H1 (cell line): ENCODE measurements at regions not wholly inside any gene's neighbourhood (a gene's known extent, or its start where the extent isn't known, plus 50 kb on each side); places are given as distances from the start of the nearest gene placed in this dataset.

Experiments
- CTCF ChIA-PET: fragments of 300-600 bp; sonication (Branson Sonifier 250); formaldehyde crosslinking; loops from one replicate; lab custom pipeline; 2021; ENCODE audit not compliant: partially characterized antibody; lab: Charles Lee
- POLR2A ChIA-PET: fragments of 300-600 bp; sonication (Branson Sonifier 250); formaldehyde crosslinking; loops from one replicate; lab custom pipeline; 2021; ENCODE audit warnings: inconsistent platforms; ENCODE audit not compliant: partially characterized antibody; lab: Charles Lee
- DNase-seq, 2 experiments: peaks; one replicate each; pipeline versions ENCODE4 v3.0.0 to v3.0.0-alpha.2; 2010 to 2022; ENCODE audit warnings: low spot score in 2 of 2, low read depth in 1 of 2, mixed read lengths in 1 of 2
- FAIRE-seq: peaks from 2 replicates; lab custom pipeline; 2011; peaks lifted over from hg19 to GRCh38; lab: Jason Lieb, UNC
- H2AFZ ChIP-seq: 2 replicates; pipeline ENCODE4 v1.8.1; 2012; ENCODE audit warnings: low read length, inconsistent platforms
- H2AK5ac ChIP-seq: 2 replicates; pipeline ENCODE4 v1.6.1; 2013; ENCODE audit warnings: low read depth, low read length
- H2BK120ac ChIP-seq: replicated peaks from 2 replicates; pipeline ENCODE3; 2013; ENCODE audit warnings: low read depth, low read length, inconsistent platforms
- H2BK12ac ChIP-seq: 2 replicates; pipeline ENCODE4 v1.6.1; 2013; ENCODE audit warnings: low read depth, low read length
- H2BK15ac ChIP-seq: 2 replicates; pipeline ENCODE4 v1.6.1; 2013; ENCODE audit warnings: low read length
- H2BK20ac ChIP-seq: 2 replicates; pipeline ENCODE4 v1.6.1; 2013; ENCODE audit warnings: low read length
- H2BK5ac ChIP-seq: 2 replicates; pipeline ENCODE4 v1.6.1; 2013; ENCODE audit warnings: low read depth, low read length
- H3K14ac ChIP-seq: 2 replicates; pipeline ENCODE4 v1.6.1; 2013; ENCODE audit warnings: inconsistent platforms; ENCODE audit not compliant: insufficient read length
- H3K18ac ChIP-seq: 2 replicates; pipeline ENCODE4 v1.6.1; 2013; ENCODE audit warnings: low read length; ENCODE audit errors: extremely low read depth
- H3K23ac ChIP-seq: 2 replicates; pipeline ENCODE4 v1.6.1; 2013; ENCODE audit warnings: inconsistent platforms; ENCODE audit not compliant: insufficient read length
- H3K23me2 ChIP-seq: 2 replicates; pipeline ENCODE4 v1.6.1; 2013; ENCODE audit warnings: low read depth, low read length
- H3K27ac ChIP-seq: 2 replicates; pipeline ENCODE4 v1.6.1; 2011; ENCODE audit warnings: low read depth, low read length, inconsistent platforms
- H3K27me3 ChIP-seq, 4 experiments: replicated peaks in 1 of 4; 1 replicate in 1 of 4; 2 replicates in 3 of 4; pipeline versions ENCODE4 v1.6.1 to v1.8.1; 2011 to 2013; ENCODE audit warnings: low read length in 3 of 4, mild to moderate bottlenecking in 3 of 4, inconsistent platforms in 2 of 4, mixed read lengths in 2 of 4, moderate library complexity in 1 of 4; ENCODE audit not compliant: control insufficient read depth in 3 of 4, insufficient read depth in 3 of 4; ENCODE audit errors: extremely low read depth in 1 of 4
- H3K36me3 ChIP-seq, 4 experiments: 2 replicates each; pipeline versions ENCODE4 v1.6.1 to v1.8.1; 2011 to 2013; ENCODE audit warnings: mild to moderate bottlenecking in 4 of 4, low read length in 3 of 4, moderate library complexity in 2 of 4, control low read depth in 1 of 4, inconsistent platforms in 1 of 4; ENCODE audit not compliant: insufficient read depth in 4 of 4, control insufficient read depth in 2 of 4
- H3K4ac ChIP-seq: replicated peaks from 2 replicates; pipeline ENCODE3; 2013; ENCODE audit warnings: low read length, low read depth, mixed read lengths, inconsistent platforms; ENCODE audit not compliant: insufficient read length
- H3K4me1 ChIP-seq, 4 experiments: replicated peaks in 1 of 4; 1 replicate in 1 of 4; 2 replicates in 3 of 4; pipeline versions ENCODE4 v1.6.1 to v1.8.1; 2011 to 2013; ENCODE audit warnings: low read length in 3 of 4, inconsistent platforms in 2 of 4, mixed read lengths in 1 of 4; ENCODE audit not compliant: insufficient read depth in 4 of 4, control insufficient read depth in 3 of 4
- H3K4me2 ChIP-seq, 2 experiments: 2 replicates each; pipeline versions ENCODE4 v1.6.1 to v1.8.1; 2011 to 2013; ENCODE audit warnings: low read depth in 2 of 2, low read length in 2 of 2, control low read depth in 1 of 2, inconsistent platforms in 1 of 2, mild to moderate bottlenecking in 1 of 2; ENCODE audit not compliant: insufficient read depth in 1 of 2
- H3K4me3 ChIP-seq, 4 experiments: fragments of 200-600, 300-600 bp in 1 of 4; sonication (generic), shearing (Covaris generic), sonication (Bioruptor Twin) in 1 of 4; 2 replicates each; pipeline versions ENCODE4 v1.5.1 to v1.8.1; 2011 to 2016; ENCODE audit warnings: low read length in 4 of 4, low read depth in 3 of 4, control low read depth in 2 of 4, inconsistent platforms in 2 of 4, mild to moderate bottlenecking in 2 of 4, mixed read lengths in 1 of 4, moderate library complexity in 1 of 4; ENCODE audit not compliant: insufficient read depth in 2 of 4; ENCODE audit errors: extremely low read depth in 1 of 4
- H3K56ac ChIP-seq: replicated peaks from 2 replicates; pipeline ENCODE3; 2013; ENCODE audit warnings: low read depth, mild to moderate bottlenecking, mixed read lengths, low read length, inconsistent platforms; ENCODE audit not compliant: insufficient read length
- H3K79me1 ChIP-seq: 2 replicates; pipeline ENCODE4 v1.6.1; 2013; ENCODE audit warnings: low read depth, low read length, control low read depth
- H3K79me2 ChIP-seq, 2 experiments: 2 replicates each; pipeline versions ENCODE4 v1.6.1 to v1.8.1; 2012 to 2013; ENCODE audit warnings: low read length in 2 of 2, mild to moderate bottlenecking in 2 of 2, inconsistent platforms in 1 of 2; ENCODE audit not compliant: insufficient read depth in 2 of 2, control insufficient read depth in 1 of 2
- H3K9ac ChIP-seq, 4 experiments: replicated peaks in 1 of 4; 1 replicate in 1 of 4; 2 replicates in 3 of 4; pipeline versions ENCODE4 v1.6.1 to v1.8.1; 2011 to 2013; ENCODE audit warnings: low read depth in 3 of 4, low read length in 3 of 4, control low read depth in 2 of 4, mild to moderate bottlenecking in 2 of 4, moderate library complexity in 2 of 4, inconsistent platforms in 1 of 4; ENCODE audit errors: extremely low read depth in 1 of 4
- H3K9me3 ChIP-seq, 2 experiments: 2 replicates each; pipeline versions ENCODE4 v1.6.1 to v1.8.1; 2012 to 2013; ENCODE audit warnings: mild to moderate bottlenecking in 2 of 2, moderate library complexity in 2 of 2, control low read depth in 1 of 2, inconsistent platforms in 1 of 2, low read depth in 1 of 2, low read length in 1 of 2, mixed read lengths in 1 of 2; ENCODE audit not compliant: insufficient read depth in 2 of 2
- H4K20me1 ChIP-seq, 2 experiments: replicated peaks in 1 of 2; 2 replicates each; pipeline versions ENCODE3 to v1.8.1; 2011 to 2013; ENCODE audit warnings: inconsistent platforms in 2 of 2, low read length in 2 of 2, mild to moderate bottlenecking in 1 of 2; ENCODE audit not compliant: insufficient read depth in 2 of 2, control insufficient read depth in 1 of 2
- H4K5ac ChIP-seq: 2 replicates; pipeline ENCODE4 v1.6.1; 2013; ENCODE audit warnings: low read length, low read depth, mixed read lengths, inconsistent platforms; ENCODE audit not compliant: insufficient read length
- H4K8ac ChIP-seq: 2 replicates; pipeline ENCODE4 v1.8.0; 2013; ENCODE audit warnings: mild to moderate bottlenecking, moderate library complexity, low read length, inconsistent platforms; ENCODE audit not compliant: insufficient read depth; ENCODE audit errors: extremely low read depth
- H4K91ac ChIP-seq: replicated peaks from 2 replicates; pipeline ENCODE3; 2013; ENCODE audit warnings: low read length, mixed read lengths, inconsistent platforms; ENCODE audit not compliant: insufficient read length
- CEBPB ChIP-seq: IDR thresholded peaks from 2 replicates; pipeline ENCODE4 v1.6.1; 2012; ENCODE audit warnings: low read depth, low read length
- EGR1 ChIP-seq: IDR thresholded peaks from 2 replicates; pipeline ENCODE4 v1.6.1; 2011; ENCODE audit warnings: low read depth, low read length, borderline replicate concordance
- EZH2 ChIP-seq: fragments of 200-600 bp; sonication (generic); IDR thresholded peaks from 2 replicates; pipeline ENCODE4 v1.7.1; 2012; ENCODE audit warnings: low read depth, mild to moderate bottlenecking, moderate library complexity, low read length, inconsistent platforms; ENCODE audit not compliant: severe bottlenecking
- FOSL1 ChIP-seq: IDR thresholded peaks from 2 replicates; pipeline ENCODE4 v1.6.1; 2011; ENCODE audit warnings: mild to moderate bottlenecking, low read depth, low read length, moderate library complexity; ENCODE audit not compliant: insufficient read depth
- GABPA ChIP-seq: IDR thresholded peaks from 2 replicates; pipeline ENCODE4 v1.6.1; 2011; ENCODE audit warnings: mild to moderate bottlenecking, low read length, moderate library complexity, borderline replicate concordance; ENCODE audit not compliant: insufficient read depth
- JUN ChIP-seq: IDR thresholded peaks from 2 replicates; pipeline ENCODE4 v1.6.1; 2011; ENCODE audit warnings: low read depth, mild to moderate bottlenecking, improper control_type of control experiment, low read length
- KDM1A ChIP-seq: fragments of 200-600, 300-600 bp; sonication (generic); IDR thresholded peaks from 2 replicates; pipeline ENCODE4 v1.7.1; 2016; ENCODE audit warnings: mild to moderate bottlenecking, low read length, borderline replicate concordance
- KDM5A ChIP-seq: fragments of 200-600 bp; IDR thresholded peaks from 2 replicates; pipeline ENCODE4 v1.7.1; 2012; ENCODE audit warnings: mild to moderate bottlenecking, low read length, inconsistent platforms, mixed read lengths
- RAD21 ChIP-seq, 2 experiments: IDR thresholded peaks in 1 of 2; conservative IDR thresholded peaks in 1 of 2; 2 replicates each; pipeline ENCODE4 v1.6.1; 2011; ENCODE audit warnings: low read depth in 2 of 2, low read length in 2 of 2, improper control_type of control experiment in 1 of 2, inconsistent platforms in 1 of 2, mild to moderate bottlenecking in 1 of 2, moderate library complexity in 1 of 2
- SIN3A ChIP-seq, 2 experiments: IDR thresholded peaks in 1 of 2; conservative IDR thresholded peaks in 1 of 2; 2 replicates each; pipeline ENCODE4 v1.6.1; 2011 to 2012; ENCODE audit warnings: low read length in 2 of 2, improper control_type of control experiment in 1 of 2, low read depth in 1 of 2, mild to moderate bottlenecking in 1 of 2
- SIX5 ChIP-seq: IDR thresholded peaks from 2 replicates; pipeline ENCODE4 v1.6.1; 2011; ENCODE audit warnings: mild to moderate bottlenecking, low read depth, low read length
- SP1 ChIP-seq: IDR thresholded peaks from 2 replicates; pipeline ENCODE4 v1.6.1; 2011; ENCODE audit warnings: low read depth, low read length
- SP4 ChIP-seq: IDR thresholded peaks from 2 replicates; pipeline ENCODE4 v1.6.1; 2012; ENCODE audit warnings: low read length, inconsistent platforms
- TEAD4 ChIP-seq: IDR thresholded peaks from 2 replicates; pipeline ENCODE4 v1.6.1; 2012; ENCODE audit warnings: low read depth, low read length, inconsistent platforms, mixed read lengths
- WGBS, 2 experiments: shearing (Covaris generic) in 1 of 2; methylation state at CpG; one replicate each; pipeline versions ENCODE4 v1.1.6 to v1.1.7; 2013 to 2015; ENCODE audit warnings: low lambda C conversion rate in 2 of 2, mixed read lengths in 2 of 2, inconsistent platforms in 1 of 2, low coverage in 1 of 2, missing lambda C conversion rate in 1 of 2; ENCODE audit not compliant: insufficient replicate concordance in 2 of 2, insufficient coverage in 1 of 2, insufficient read length in 1 of 2; ENCODE audit errors: extremely low coverage in 1 of 2, missing lambda C conversion rate in 1 of 2; 5-methylcytosine and 5-hydroxymethylcytosine counted together

- Histone ChIP-seq H4K20me1 (no peaks in the 10 kb centered on the region), H3K23me2 (no peaks in the 10 kb centered on the region), H2AFZ (no peak overlapping the region), H3K56ac (no peak overlapping the region), H3K9me3 (no peaks in the 10 kb centered on the region), H2BK5ac (no peak overlapping the region), H3K9ac (no peak overlapping the region), H3K18ac (no peak overlapping the region), H3K27ac (no peak overlapping the region), H3K4me2 (no peak overlapping the region), H3K14ac (no peak overlapping the region), H3K23ac (no peak overlapping the region), H3K27me3 (no peaks in the 10 kb centered on the region), H4K5ac (no peak overlapping the region), H3K4me1 (peaks cover 0 to 3% (median 0%) of the 10 kb centered on the region in 4 experiments; a peak in 1 of 7 replicates), H4K91ac (no peak overlapping the region), H3K36me3 (no peaks in the 10 kb centered on the region), H2BK20ac (no peak overlapping the region), H3K79me2 (no peaks in the 10 kb centered on the region), H4K8ac (no peak overlapping the region), H2BK120ac (no peak overlapping the region), H3K79me1 (no peaks in the 10 kb centered on the region), H2BK15ac (no peak overlapping the region), H2BK12ac (no peak overlapping the region), H3K4me3 (no peak overlapping the region), H2AK5ac (no peak overlapping the region), H3K4ac (no peak overlapping the region)
- ChIA-PET CTCF (interaction anchor here (0.6 kb wide), 1 partner anchor 114 kb away, joined by 3 read pairs; no protein-coding TSS in a partner anchor), POLR2A (no interaction called here)
- FAIRE-seq (peak; percentile 71), DNase-seq (peak; percentile 9 to 44)
- 83% methylated on average over 7 of the region's 7 CpGs; no CpG with 5 or more reads in 1 of the 2 experiments for WGBS, 2 experiments
- TF ChIP-seq KDM5A (no peak), SIX5 (no peak), CEBPB (0 out of 2 replicates have a peak, but pooled peaks have one; percentile 43), SIN3A (conservative IDR thresholded peaks at IDR 0.05 in 1 of 2, IDR thresholded peaks at IDR 0.05 in 1 of 2; ENCODE audit: low read depth in 1 of 2, low read length in 2 of 2) (no peak), KDM1A (peak; percentile 96), RAD21 (IDR thresholded peaks at IDR 0.05 in 1 of 2, conservative IDR thresholded peaks at IDR 0.05 in 1 of 2; ENCODE audit: low read depth in 2 of 2, low read length in 2 of 2) (no peak), JUN (no peak), TEAD4 (peak; percentile 79), GABPA (no peak), EGR1 (no peak), SP4 (no peak), EZH2 (no peak), FOSL1 (no peak), SP1 (0 out of 2 replicates have a peak, but pooled peaks have one; percentile 19)
Measured at GRCh38 chr11:110830344-110830743, 118.1 kb upstream of the ARHGAP20 start.
